ENCODE measurements at regions not wholly inside any gene's neighbourhood (a gene's known extent, or its start where the extent isn't known, plus 50 kb on each side); places are given as distances from the start of the nearest gene placed in this dataset.

- Histone ChIP-seq H3K4me1 (ENCODE audit: control insufficient read depth, extremely low read depth, insufficient read depth, low read length) (peaks cover 28% of the 10 kb centered on the region), H3K9me3 (replicated peaks; ENCODE audit: control insufficient read depth, insufficient read depth, low read length) (no peaks in the 10 kb centered on the region), H3K36me3 (ENCODE audit: control insufficient read depth in 2 of 2, extremely low read depth in 1 of 2, insufficient read depth in 2 of 2, low read length in 2 of 2) (no peaks in the 10 kb centered on the region), H3K27ac (ENCODE audit: insufficient read depth, low read depth, low read length) (no peak overlapping the region), H3K4me3 (replicated peaks in 1 of 3; ENCODE audit: insufficient read depth in 1 of 3, low read depth in 1 of 3, low read length in 3 of 3) (no peak overlapping the region), H3K27me3 (ENCODE audit: control insufficient read depth in 2 of 2, insufficient read depth in 2 of 2, low read length in 2 of 2) (no peaks in the 10 kb centered on the region), H3K79me2 (ENCODE audit: control insufficient read depth, insufficient read depth, low read length) (no peaks in the 10 kb centered on the region), H4K20me1 (replicated peaks; ENCODE audit: control insufficient read depth, extremely low read depth, insufficient read depth, low read length) (no peaks in the 10 kb centered on the region), H3K9ac (replicated peaks; ENCODE audit: extremely low read depth, insufficient read depth, low read length) (no peak overlapping the region), H2AFZ (ENCODE audit: low read depth, low read length) (no peak overlapping the region), H3K9me1 (replicated peaks; ENCODE audit: control insufficient read depth, extremely low read depth, insufficient read depth, low read length) (no peaks in the 10 kb centered on the region), H3K4me2 (ENCODE audit: insufficient read depth, low read length) (no peak overlapping the region)
- ChIA-PET CTCF (no interaction called here), POLR2A (no interaction called here)
- intact Hi-C loops (cut with micrococcal nuclease) (no loop called here), dilution Hi-C loops (cut with MboI; ENCODE audit: extremely low pct_ligation_motif_present, low sequenced_read_pairs) (no loop called here)
- FAIRE-seq, result no peak
- no peak for DNase-seq (ENCODE audit: low read depth, low spot score)
- TF ChIP-seq EZH2 (IDR thresholded peaks at IDR 0.05; ENCODE audit: borderline replicate concordance, low read depth, low read length, severe bottlenecking), result no peak
- TF ChIP-seq MAX (IDR thresholded peaks at IDR 0.05; ENCODE audit: insufficient read depth, insufficient read length), result no peak
- TF ChIP-seq CTCF (IDR thresholded peaks at IDR 0.05; ENCODE audit: extremely low read depth in 1 of 2, insufficient read depth in 1 of 2, low read depth in 1 of 2, low read length in 2 of 2), result no peak
- no peak for TF ChIP-seq POLR2A (IDR thresholded peaks at IDR 0.05; ENCODE audit: low read depth, low read length)
- no peak for TF ChIP-seq FOS (IDR thresholded peaks at IDR 0.05; ENCODE audit: borderline replicate concordance, insufficient read depth, low read length)
- BruUV-seq (replicated peaks), result no TSS peak
These were observed 83.1 kb upstream of the SPOPL start for GRCh38 chr2:138418453-138418852.

GRCh38 chr2:138421315-138421970 lies 80.1 kb upstream of the SPOPL start:
- Histone ChIP-seq H3K9ac (replicated peaks; ENCODE audit: extremely low read depth, insufficient read depth, low read length) (no peak overlapping the region), H2AFZ (ENCODE audit: low read depth, low read length) (peak overlapping the region; percentile 15), H4K20me1 (replicated peaks; ENCODE audit: control insufficient read depth, extremely low read depth, insufficient read depth, low read length) (no peaks in the 10 kb centered on the region), H3K4me1 (ENCODE audit: control insufficient read depth, extremely low read depth, insufficient read depth, low read length) (peaks cover 22% of the 10 kb centered on the region), H3K36me3 (ENCODE audit: control insufficient read depth in 2 of 2, extremely low read depth in 1 of 2, insufficient read depth in 2 of 2, low read length in 2 of 2) (no peaks in the 10 kb centered on the region), H3K4me3 (replicated peaks in 1 of 3; ENCODE audit: insufficient read depth in 1 of 3, low read depth in 1 of 3, low read length in 3 of 3) (no peak overlapping the region), H3K9me3 (replicated peaks; ENCODE audit: control insufficient read depth, insufficient read depth, low read length) (no peaks in the 10 kb centered on the region), H3K9me1 (replicated peaks; ENCODE audit: control insufficient read depth, extremely low read depth, insufficient read depth, low read length) (no peaks in the 10 kb centered on the region), H3K27ac (ENCODE audit: insufficient read depth, low read depth, low read length) (peak overlapping the region; percentile 48), H3K4me2 (ENCODE audit: insufficient read depth, low read length) (peak overlapping the region; percentile 4), H3K27me3 (ENCODE audit: control insufficient read depth in 2 of 2, insufficient read depth in 2 of 2, low read length in 2 of 2) (no peaks in the 10 kb centered on the region), H3K79me2 (ENCODE audit: control insufficient read depth, insufficient read depth, low read length) (no peaks in the 10 kb centered on the region)
- dilution Hi-C loops (cut with MboI; ENCODE audit: extremely low pct_ligation_motif_present, low sequenced_read_pairs), result no loop called here
- TF ChIP-seq FOS (IDR thresholded peaks at IDR 0.05; ENCODE audit: borderline replicate concordance, insufficient read depth, low read length) (peak; percentile 41), POLR2A (IDR thresholded peaks at IDR 0.05; ENCODE audit: low read depth, low read length) (no peak)
- DNase-seq (ENCODE audit: low read depth, low spot score) (peak; percentile 45), FAIRE-seq (no peak)
- BruUV-seq (replicated peaks), result TSS peak; percentile 50
- ChIA-PET POLR2A (no interaction called here), CTCF (no interaction called here)
- intact Hi-C loops (cut with micrococcal nuclease), result no loop called here

Measured in endothelial cell of umbilical vein (primary cell).